Smooth muscle cell (in vitro differentiated cells): ENCODE measurements at regions not wholly inside any gene's neighbourhood (a gene's known extent, or its start where the extent isn't known, plus 50 kb on each side); places are given as distances from the start of the nearest gene placed in this dataset.
A peak's percentile ranks its signal among the peaks of the same experiment; 100 is the strongest.

Source experiments
- DNase-seq: peaks from one replicate; lab custom pipeline; 2025; ENCODE audit not compliant: unreplicated experiment; lab: John Stamatoyannopoulos, UW
- H2AFZ ChIP-seq: fragments of 200-600 bp; sonication (generic); 2 replicates; pipeline ENCODE4 v1.6.0; 2016; ENCODE audit warnings: antibody characterized with exemption, low read depth, mild to moderate bottlenecking
- H3F3A ChIP-seq: fragments of 200-600 bp; sonication (generic); 2 replicates; pipeline ENCODE4 v1.6.0; 2017; ENCODE audit warnings: antibody characterized with exemption, low read depth
- H3K27ac ChIP-seq: fragments of 200-600 bp; sonication (generic); 2 replicates; pipeline ENCODE4 v1.5.1; 2016; ENCODE audit warnings: low read depth, mild to moderate bottlenecking
- H3K27me3 ChIP-seq: fragments of 200-600 bp; sonication (generic); 2 replicates; pipeline ENCODE4 v1.6.1; 2016; ENCODE audit warnings: low read depth, mild to moderate bottlenecking
- H3K36me3 ChIP-seq: fragments of 200-600 bp; sonication (generic); 2 replicates; pipeline ENCODE4 v1.5.1; 2016; ENCODE audit warnings: low read depth
- H3K4me1 ChIP-seq: fragments of 200-600 bp; sonication (generic); 2 replicates; pipeline ENCODE4 v1.5.1; 2016; ENCODE audit warnings: low read depth
- H3K4me2 ChIP-seq: fragments of 200-600 bp; sonication (generic); 2 replicates; pipeline ENCODE4 v1.6.0; 2016; ENCODE audit warnings: mild to moderate bottlenecking
- H3K4me3 ChIP-seq: fragments of 200-600 bp; sonication (generic); 2 replicates; pipeline ENCODE4 v1.5.1; 2016; ENCODE audit warnings: mild to moderate bottlenecking
- H3K79me2 ChIP-seq: fragments of 200-600 bp; sonication (generic); 2 replicates; pipeline ENCODE4 v1.6.0; 2016; ENCODE audit warnings: low read depth, mild to moderate bottlenecking
- H3K9ac ChIP-seq: fragments of 200-600 bp; sonication (generic); 2 replicates; pipeline ENCODE4 v1.6.0; 2016; ENCODE audit warnings: low read depth
- H3K9me3 ChIP-seq: fragments of 200-600 bp; sonication (generic); replicated peaks from 2 replicates; pipeline ENCODE4 v1.5.1; 2016; ENCODE audit warnings: low read depth
- H4K20me1 ChIP-seq: fragments of 200-600 bp; sonication (generic); 2 replicates; pipeline ENCODE4 v1.6.0; 2016; ENCODE audit warnings: low read depth
- CTCF ChIP-seq: fragments of 200-600 bp; sonication (generic); IDR thresholded peaks from 2 replicates; pipeline ENCODE4 v1.5.1; 2017; ENCODE audit warnings: borderline replicate concordance, mild to moderate bottlenecking, antibody characterized with exemption; ENCODE audit not compliant: insufficient read depth, poor library complexity, severe bottlenecking
- WGBS: methylation state at CpG from one replicate; pipeline ENCODE4 v1.1.7; 2016; ENCODE audit warnings: low lambda C conversion rate; 5-methylcytosine and 5-hydroxymethylcytosine counted together

GRCh38 chr15:39211108-39211979, 369.5 kb upstream of the THBS1 start:
- no peak overlapping the region for H3K9ac ChIP-seq
- H3K9me3 ChIP-seq = peaks cover 3% of the 10 kb centered on the region
- H3K36me3 ChIP-seq = no peaks in the 10 kb centered on the region
- no peak overlapping the region for H3K4me2 ChIP-seq
- H3K27me3 ChIP-seq = no peaks in the 10 kb centered on the region
- H3F3A ChIP-seq = no peaks in the 10 kb centered on the region
- no peak overlapping the region for H3K27ac ChIP-seq
- H3K79me2 ChIP-seq = no peaks in the 10 kb centered on the region
- peaks cover 8% of the 10 kb centered on the region for H3K4me1 ChIP-seq
- 97% methylated on average over 5 of the region's 5 CpGs for WGBS
- no peak for DNase-seq
- H4K20me1 ChIP-seq = no peaks in the 10 kb centered on the region
- no peak overlapping the region for H2AFZ ChIP-seq
- TF ChIP-seq CTCF = no peak
- no peak overlapping the region for H3K4me3 ChIP-seq

- Histone ChIP-seq H4K20me1 (no peaks in the 10 kb centered on the region), H3K9ac (no peak overlapping the region), H3K4me2 (peak overlapping the region; percentile 49), H3K27ac (peak overlapping the region; percentile 77), H3K36me3 (no peaks in the 10 kb centered on the region), H3K27me3 (no peaks in the 10 kb centered on the region), H2AFZ (no peak overlapping the region), H3F3A (no peaks in the 10 kb centered on the region), H3K4me1 (peaks cover 8% of the 10 kb centered on the region), H3K4me3 (no peak overlapping the region), H3K79me2 (no peaks in the 10 kb centered on the region), H3K9me3 (no peaks in the 10 kb centered on the region)
- no peak for TF ChIP-seq CTCF
- 10% methylated on average over 7 of the region's 7 CpGs for WGBS
- no peak for DNase-seq
Measured at GRCh38 chr15:39213385-39213840, 367.5 kb upstream of the THBS1 start.

- Histone ChIP-seq H3K79me2 (no peaks in the 10 kb centered on the region), H4K20me1 (no peaks in the 10 kb centered on the region), H3K9me3 (no peaks in the 10 kb centered on the region), H3K27ac (peak overlapping the region; percentile 77), H2AFZ (no peak overlapping the region), H3F3A (no peaks in the 10 kb centered on the region), H3K27me3 (no peaks in the 10 kb centered on the region), H3K36me3 (no peaks in the 10 kb centered on the region), H3K4me1 (peaks cover 8% of the 10 kb centered on the region), H3K4me2 (no peak overlapping the region), H3K4me3 (no peak overlapping the region), H3K9ac (no peak overlapping the region)
- TF ChIP-seq CTCF = no peak
- 77% methylated on average over 5 of the region's 5 CpGs for WGBS
- DNase-seq = no peak
Measured at GRCh38 chr15:39215015-39215414, 365.9 kb upstream of the THBS1 start.

- Histone ChIP-seq H3K9ac (no peak overlapping the region), H3K27ac (no peak overlapping the region), H3K79me2 (no peaks in the 10 kb centered on the region), H2AFZ (no peak overlapping the region), H3K9me3 (no peaks in the 10 kb centered on the region), H4K20me1 (no peaks in the 10 kb centered on the region), H3K4me3 (no peak overlapping the region), H3K4me1 (peaks cover 8% of the 10 kb centered on the region), H3F3A (no peaks in the 10 kb centered on the region), H3K36me3 (no peaks in the 10 kb centered on the region), H3K4me2 (no peak overlapping the region), H3K27me3 (no peaks in the 10 kb centered on the region)
- WGBS = 91% methylated on average over 3 of the region's 3 CpGs
- no peak for DNase-seq
- TF ChIP-seq CTCF = no peak
Measured at GRCh38 chr15:39216816-39217215, 364.1 kb upstream of the THBS1 start.
